ENCODE measurements at regions not wholly inside any gene's neighbourhood (a gene's known extent, or its start where the extent isn't known, plus 50 kb on each side); places are given as distances from the start of the nearest gene placed in this dataset.

GRCh38 chr4:32025851-32026459, 1305.8 kb downstream of the PCDH7 start:
- Histone ChIP-seq H2AK5ac (ENCODE audit: low read length, severe bottlenecking) (no peak overlapping the region), H3K27ac (ENCODE audit: low read length, poor library complexity, severe bottlenecking) (peak overlapping the region; percentile 96), H3K4me3 (ENCODE audit: insufficient read depth in 1 of 2, low read depth in 1 of 2, low read length in 2 of 2) (no peak overlapping the region), H3K4me2 (ENCODE audit: low read length, poor library complexity, severe bottlenecking) (no peak overlapping the region), H3K18ac (ENCODE audit: low read depth in 1 of 2, low read length in 2 of 2) (no peak overlapping the region), H3K23ac (ENCODE audit: low read length in 2 of 2) (no peak overlapping the region), H2BK5ac (ENCODE audit: low read depth, low read length, poor library complexity, severe bottlenecking) (peak overlapping the region; percentile 87), H4K8ac (ENCODE audit: low read length) (no peak overlapping the region), H3K4ac (ENCODE audit: low read depth in 1 of 2, low read length in 2 of 2) (no peak overlapping the region), H3K9me3 (ENCODE audit: control insufficient read depth, low read length) (no peaks in the 10 kb centered on the region), H3K27me3 (ENCODE audit: control insufficient read depth in 1 of 2, insufficient read depth in 1 of 2, low read length in 2 of 2) (no peaks in the 10 kb centered on the region), H2BK120ac (ENCODE audit: low read depth, low read length) (no peak overlapping the region), H3K14ac (ENCODE audit: low read length in 2 of 2) (no peak overlapping the region), H4K91ac (ENCODE audit: low read length) (no peak overlapping the region), H2AFZ (ENCODE audit: low read depth, low read length) (no peak overlapping the region), H3K79me1 (replicated peaks; ENCODE audit: low read length, poor library complexity, severe bottlenecking) (no peaks in the 10 kb centered on the region), H3K36me3 (ENCODE audit: control insufficient read depth in 1 of 2, insufficient read depth in 2 of 2, low read depth in 1 of 2, low read length in 2 of 2) (no peaks in the 10 kb centered on the region), H2BK15ac (ENCODE audit: low read depth, poor library complexity, severe bottlenecking) (no peak overlapping the region), H2BK12ac (ENCODE audit: low read length in 2 of 2) (no peak overlapping the region), H3K4me1 (ENCODE audit: control insufficient read depth, insufficient read depth, low read depth, low read length) (peaks cover 3% of the 10 kb centered on the region), H3K9ac (ENCODE audit: low read length) (no peak overlapping the region)
- peak; percentile 33 for DNase-seq
- WGBS: 46% methylated on average over 3 of the region's 5 CpGs

GRCh38 chr4:32030406-32030805, 1310.2 kb downstream of the PCDH7 start:
- Histone ChIP-seq H2BK120ac (ENCODE audit: low read depth, low read length) (no peak overlapping the region), H3K18ac (ENCODE audit: low read depth in 1 of 2, low read length in 2 of 2) (no peak overlapping the region), H2AFZ (ENCODE audit: low read depth, low read length) (no peak overlapping the region), H3K27me3 (ENCODE audit: control insufficient read depth in 1 of 2, insufficient read depth in 1 of 2, low read length in 2 of 2) (no peaks in the 10 kb centered on the region), H3K4me3 (ENCODE audit: insufficient read depth in 1 of 2, low read depth in 1 of 2, low read length in 2 of 2) (no peak overlapping the region), H3K4ac (ENCODE audit: low read depth in 1 of 2, low read length in 2 of 2) (no peak overlapping the region), H4K91ac (ENCODE audit: low read length) (no peak overlapping the region), H3K9ac (ENCODE audit: low read length) (no peak overlapping the region), H2AK5ac (ENCODE audit: low read length, severe bottlenecking) (no peak overlapping the region), H2BK5ac (ENCODE audit: low read depth, low read length, poor library complexity, severe bottlenecking) (no peak overlapping the region), H3K9me3 (ENCODE audit: control insufficient read depth, low read length) (no peaks in the 10 kb centered on the region), H3K27ac (ENCODE audit: low read length, poor library complexity, severe bottlenecking) (peak overlapping the region; percentile 75), H3K4me2 (ENCODE audit: low read length, poor library complexity, severe bottlenecking) (no peak overlapping the region), H2BK12ac (ENCODE audit: low read length in 2 of 2) (no peak overlapping the region), H4K8ac (ENCODE audit: low read length) (no peak overlapping the region), H3K4me1 (ENCODE audit: control insufficient read depth, insufficient read depth, low read depth, low read length) (peaks cover 1% of the 10 kb centered on the region), H2BK15ac (ENCODE audit: low read depth, poor library complexity, severe bottlenecking) (no peak overlapping the region), H3K79me1 (replicated peaks; ENCODE audit: low read length, poor library complexity, severe bottlenecking) (no peaks in the 10 kb centered on the region), H3K23ac (ENCODE audit: low read length in 2 of 2) (no peak overlapping the region), H3K36me3 (ENCODE audit: control insufficient read depth in 1 of 2, insufficient read depth in 2 of 2, low read depth in 1 of 2, low read length in 2 of 2) (no peaks in the 10 kb centered on the region), H3K14ac (ENCODE audit: low read length in 2 of 2) (no peak overlapping the region)
- no peak for DNase-seq

- WGBS: 100% methylated on average over 1 of the region's 2 CpGs
- H2BK120ac ChIP-seq (ENCODE audit: low read depth, low read length): no peak overlapping the region
- no peak overlapping the region for H2BK15ac ChIP-seq (ENCODE audit: low read depth, poor library complexity, severe bottlenecking)
- H3K4ac ChIP-seq (ENCODE audit: low read depth in 1 of 2, low read length in 2 of 2): no peak overlapping the region
- H2AFZ ChIP-seq (ENCODE audit: low read depth, low read length): no peak overlapping the region
- peaks cover 1% of the 10 kb centered on the region for H3K4me1 ChIP-seq (ENCODE audit: control insufficient read depth, insufficient read depth, low read depth, low read length)
- no peak overlapping the region for H3K9ac ChIP-seq (ENCODE audit: low read length)
- no peak overlapping the region for H4K91ac ChIP-seq (ENCODE audit: low read length)
- no peak overlapping the region for H2BK5ac ChIP-seq (ENCODE audit: low read depth, low read length, poor library complexity, severe bottlenecking)
- no peak for DNase-seq
- peak overlapping the region; percentile 75 for H3K27ac ChIP-seq (ENCODE audit: low read length, poor library complexity, severe bottlenecking)
- H3K18ac ChIP-seq (ENCODE audit: low read depth in 1 of 2, low read length in 2 of 2): no peak overlapping the region
- no peaks in the 10 kb centered on the region for H3K36me3 ChIP-seq (ENCODE audit: control insufficient read depth in 1 of 2, insufficient read depth in 2 of 2, low read depth in 1 of 2, low read length in 2 of 2)
- H3K4me2 ChIP-seq (ENCODE audit: low read length, poor library complexity, severe bottlenecking): no peak overlapping the region
- H2AK5ac ChIP-seq (ENCODE audit: low read length, severe bottlenecking): no peak overlapping the region
- H4K8ac ChIP-seq (ENCODE audit: low read length): no peak overlapping the region
- no peak overlapping the region for H2BK12ac ChIP-seq (ENCODE audit: low read length in 2 of 2)
- H3K4me3 ChIP-seq (ENCODE audit: insufficient read depth in 1 of 2, low read depth in 1 of 2, low read length in 2 of 2): no peak overlapping the region
- H3K27me3 ChIP-seq (ENCODE audit: control insufficient read depth in 1 of 2, insufficient read depth in 1 of 2, low read length in 2 of 2): no peaks in the 10 kb centered on the region
- H3K14ac ChIP-seq (ENCODE audit: low read length in 2 of 2): no peak overlapping the region
- H3K79me1 ChIP-seq (replicated peaks; ENCODE audit: low read length, poor library complexity, severe bottlenecking): no peaks in the 10 kb centered on the region
- H3K23ac ChIP-seq (ENCODE audit: low read length in 2 of 2): no peak overlapping the region
- no peaks in the 10 kb centered on the region for H3K9me3 ChIP-seq (ENCODE audit: control insufficient read depth, low read length)
Observed at GRCh38 chr4:32031026-32031425, 1310.9 kb downstream of the PCDH7 start.

- Histone ChIP-seq H3K14ac (ENCODE audit: low read length in 2 of 2) (no peak overlapping the region), H3K4me2 (ENCODE audit: low read length, poor library complexity, severe bottlenecking) (no peak overlapping the region), H2BK120ac (ENCODE audit: low read depth, low read length) (no peak overlapping the region), H3K9me3 (ENCODE audit: control insufficient read depth, low read length) (no peaks in the 10 kb centered on the region), H3K23ac (ENCODE audit: low read length in 2 of 2) (no peak overlapping the region), H4K8ac (ENCODE audit: low read length) (no peak overlapping the region), H3K18ac (ENCODE audit: low read depth in 1 of 2, low read length in 2 of 2) (no peak overlapping the region), H3K27ac (ENCODE audit: low read length, poor library complexity, severe bottlenecking) (peak overlapping the region; percentile 41), H2BK12ac (ENCODE audit: low read length in 2 of 2) (no peak overlapping the region), H2AK5ac (ENCODE audit: low read length, severe bottlenecking) (peak overlapping the region; percentile 5), H3K79me1 (replicated peaks; ENCODE audit: low read length, poor library complexity, severe bottlenecking) (no peaks in the 10 kb centered on the region), H2BK15ac (ENCODE audit: low read depth, poor library complexity, severe bottlenecking) (no peak overlapping the region), H3K4me1 (ENCODE audit: control insufficient read depth, insufficient read depth, low read depth, low read length) (peaks cover 3% of the 10 kb centered on the region), H3K4me3 (ENCODE audit: insufficient read depth in 1 of 2, low read depth in 1 of 2, low read length in 2 of 2) (no peak overlapping the region), H3K36me3 (ENCODE audit: control insufficient read depth in 1 of 2, insufficient read depth in 2 of 2, low read depth in 1 of 2, low read length in 2 of 2) (no peaks in the 10 kb centered on the region), H3K4ac (ENCODE audit: low read depth in 1 of 2, low read length in 2 of 2) (no peak overlapping the region), H4K91ac (ENCODE audit: low read length) (no peak overlapping the region), H3K9ac (ENCODE audit: low read length) (no peak overlapping the region), H3K27me3 (ENCODE audit: control insufficient read depth in 1 of 2, insufficient read depth in 1 of 2, low read length in 2 of 2) (no peaks in the 10 kb centered on the region), H2BK5ac (ENCODE audit: low read depth, low read length, poor library complexity, severe bottlenecking) (peak overlapping the region; percentile 57), H2AFZ (ENCODE audit: low read depth, low read length) (no peak overlapping the region)
- DNase-seq: no peak
- 86% methylated on average over 2 of the region's 5 CpGs for WGBS
Observed at GRCh38 chr4:32032136-32032672, 1312.0 kb downstream of the PCDH7 start.
